ENCODE measurements at regions not wholly inside any gene's neighbourhood (a gene's known extent, or its start where the extent isn't known, plus 50 kb on each side); places are given as distances from the start of the nearest gene placed in this dataset.

GRCh38 chr2:63679252-63679855 lies 90.6 kb downstream of the MDH1 start:
- H3K4me3 ChIP-seq = no peak overlapping the region
- TF ChIP-seq CTCF (IDR thresholded peaks at IDR 0.05; ENCODE audit: poor library complexity) (no peak), EZH2phosphoT487 (IDR thresholded peaks at IDR 0.05; ENCODE audit: low read depth, severe bottlenecking, unreplicated experiment) (no peak), EZH2 (IDR thresholded peaks at IDR 0.05; ENCODE audit: borderline replicate concordance) (no peak)
- H3K4me1 ChIP-seq (ENCODE audit: insufficient read depth) = no peaks in the 10 kb centered on the region
- no peaks in the 10 kb centered on the region for H4K20me1 ChIP-seq (ENCODE audit: insufficient read depth, poor library complexity, severe bottlenecking)
- H3K27me3 ChIP-seq = no peaks in the 10 kb centered on the region
- no peaks in the 10 kb centered on the region for H3K9me3 ChIP-seq (ENCODE audit: low read depth)
- H3K36me3 ChIP-seq (replicated peaks; ENCODE audit: insufficient read depth, low read depth) = no peaks in the 10 kb centered on the region
- no peaks in the 10 kb centered on the region for H3K79me2 ChIP-seq
- 82% methylated on average over 5 of the region's 5 CpGs for WGBS (ENCODE audit: low lambda C conversion rate, missing lambda C conversion rate)
- no peak overlapping the region for H3K4me2 ChIP-seq
- DNase-seq (ENCODE audit: low spot score) = no peak
- no peak overlapping the region for H3K27ac ChIP-seq
- H2AFZ ChIP-seq = no peak overlapping the region
- no peaks in the 10 kb centered on the region for H3K9me2 ChIP-seq (replicated peaks; ENCODE audit: insufficient read depth)

- Histone ChIP-seq H3K79me2 (no peaks in the 10 kb centered on the region), H3K9me2 (replicated peaks; ENCODE audit: insufficient read depth) (no peaks in the 10 kb centered on the region), H2AFZ (no peak overlapping the region), H3K36me3 (replicated peaks; ENCODE audit: insufficient read depth, low read depth) (no peaks in the 10 kb centered on the region), H3K27ac (no peak overlapping the region), H4K20me1 (ENCODE audit: insufficient read depth, poor library complexity, severe bottlenecking) (no peaks in the 10 kb centered on the region), H3K9me3 (ENCODE audit: low read depth) (no peaks in the 10 kb centered on the region), H3K4me1 (ENCODE audit: insufficient read depth) (no peaks in the 10 kb centered on the region), H3K4me3 (no peak overlapping the region), H3K27me3 (no peaks in the 10 kb centered on the region), H3K4me2 (no peak overlapping the region)
- 90% methylated on average over 1 of the region's 1 CpG for WGBS (ENCODE audit: low lambda C conversion rate, missing lambda C conversion rate)
- no peak for TF ChIP-seq CTCF (IDR thresholded peaks at IDR 0.05; ENCODE audit: poor library complexity)
- TF ChIP-seq EZH2 (IDR thresholded peaks at IDR 0.05; ENCODE audit: borderline replicate concordance) = no peak
- no peak for TF ChIP-seq EZH2phosphoT487 (IDR thresholded peaks at IDR 0.05; ENCODE audit: low read depth, severe bottlenecking, unreplicated experiment)
- DNase-seq (ENCODE audit: low spot score) = no peak
Measured at GRCh38 chr2:63680455-63680854, 91.7 kb downstream of the MDH1 start.

GRCh38 chr2:63681896-63682295 lies 93.1 kb downstream of the MDH1 start:
- no peak for DNase-seq (ENCODE audit: low spot score)
- Histone ChIP-seq H3K4me2 (no peak overlapping the region), H3K4me3 (no peak overlapping the region), H3K4me1 (ENCODE audit: insufficient read depth) (no peaks in the 10 kb centered on the region), H3K27ac (no peak overlapping the region), H3K9me2 (replicated peaks; ENCODE audit: insufficient read depth) (no peaks in the 10 kb centered on the region), H4K20me1 (ENCODE audit: insufficient read depth, poor library complexity, severe bottlenecking) (no peaks in the 10 kb centered on the region), H3K36me3 (replicated peaks; ENCODE audit: insufficient read depth, low read depth) (no peaks in the 10 kb centered on the region), H3K9me3 (ENCODE audit: low read depth) (no peaks in the 10 kb centered on the region), H2AFZ (no peak overlapping the region), H3K27me3 (no peaks in the 10 kb centered on the region), H3K79me2 (no peaks in the 10 kb centered on the region)
- WGBS (ENCODE audit: low lambda C conversion rate, missing lambda C conversion rate) = 96% methylated on average over 1 of the region's 1 CpG
- TF ChIP-seq EZH2 (IDR thresholded peaks at IDR 0.05; ENCODE audit: borderline replicate concordance) (no peak), CTCF (IDR thresholded peaks at IDR 0.05; ENCODE audit: poor library complexity) (no peak), EZH2phosphoT487 (IDR thresholded peaks at IDR 0.05; ENCODE audit: low read depth, severe bottlenecking, unreplicated experiment) (no peak)

All from hepatocyte (in vitro differentiated cells).